ENCODE measurements at regions not wholly inside any gene's neighbourhood (a gene's known extent, or its start where the extent isn't known, plus 50 kb on each side); places are given as distances from the start of the nearest gene placed in this dataset.

DNA sequence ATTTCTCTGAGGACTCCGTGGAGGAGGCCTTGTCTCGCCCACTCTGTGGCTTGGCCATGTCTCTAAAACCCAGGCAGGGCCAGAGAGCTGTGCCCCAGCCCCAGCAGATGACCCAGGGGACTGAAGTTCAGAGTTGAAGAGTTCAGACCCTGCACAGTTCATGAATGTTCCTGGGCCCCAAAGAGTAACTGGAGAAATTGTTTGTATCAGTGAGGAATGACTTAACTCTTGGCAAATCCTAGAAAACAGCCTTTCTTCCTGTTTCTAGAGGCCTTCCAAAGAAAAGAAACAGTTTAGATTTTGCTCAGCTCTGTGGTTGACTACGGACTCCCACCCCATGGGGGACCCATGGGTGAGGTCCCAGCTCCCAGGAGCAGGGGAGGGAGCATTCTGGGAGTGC is 62.1 kb upstream of the EYA2 start:
- Histone ChIP-seq H3K79me2 (ENCODE audit: insufficient read depth, low read length) (no peaks in the 10 kb centered on the region), H2AFZ (ENCODE audit: low read depth, low read length) (no peak overlapping the region), H3K4me3 (ENCODE audit: insufficient read depth, low read depth, low read length) (no peak overlapping the region), H3K4me1 (ENCODE audit: insufficient read depth, low read length) (peaks cover 15% of the 10 kb centered on the region), H3K9me3 (ENCODE audit: insufficient read depth, low read depth, low read length) (no peaks in the 10 kb centered on the region), H3K27ac (ENCODE audit: low read depth, low read length) (no peak overlapping the region), H3K36me3 (ENCODE audit: insufficient read depth, low read length) (no peaks in the 10 kb centered on the region), H4K20me1 (ENCODE audit: insufficient read depth, low read length) (no peaks in the 10 kb centered on the region), H3K9ac (ENCODE audit: low read length) (no peak overlapping the region), H3K27me3 (ENCODE audit: insufficient read depth, low read length) (no peaks in the 10 kb centered on the region), H3K4me2 (ENCODE audit: low read length) (no peak overlapping the region)
- Mint-ChIP-seq H3K36me3 (ENCODE audit: low read depth, unreplicated experiment) (no peaks in the 10 kb centered on the region), H3K27me3 (ENCODE audit: low read depth, unreplicated experiment) (peaks cover 2% of the 10 kb centered on the region), H3K4me3 (ENCODE audit: unreplicated experiment) (no peak overlapping the region), H3K27ac (ENCODE audit: unreplicated experiment) (no peak overlapping the region), H3K4me1 (ENCODE audit: low read depth, unreplicated experiment) (peaks cover 18% of the 10 kb centered on the region), H3K9me3 (ENCODE audit: unreplicated experiment) (peaks cover 4% of the 10 kb centered on the region)
- no peak for FAIRE-seq
- TF ChIP-seq EZH2 (IDR thresholded peaks at IDR 0.05; ENCODE audit: insufficient read depth, low read length) (no peak), CTCF (IDR thresholded peaks at IDR 0.05; ENCODE audit: insufficient read depth, low read depth, low read length) (no peak)
- DNase-seq (ENCODE audit: low read depth): no peak

DNA sequence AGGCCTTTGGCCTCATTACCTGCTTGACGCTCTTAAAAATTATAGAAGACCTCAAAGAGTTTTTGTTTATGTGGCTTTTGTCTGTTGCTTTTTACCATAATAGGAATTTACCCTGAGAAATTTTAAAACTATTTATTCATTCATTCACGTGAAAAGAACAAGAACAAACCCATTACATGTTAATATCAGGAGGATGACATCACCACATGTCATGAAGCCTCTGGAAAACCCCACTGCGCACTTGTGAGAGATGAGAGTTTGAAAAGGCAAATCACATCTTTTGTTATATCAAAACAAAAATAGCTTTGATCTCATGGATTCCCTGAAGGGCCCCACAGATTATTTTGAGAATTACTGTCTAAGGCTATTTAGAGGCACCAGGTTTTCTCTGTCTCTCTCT is 61.3 kb upstream of the EYA2 start:
- Histone ChIP-seq H3K4me1 (ENCODE audit: insufficient read depth, low read length) (peaks cover 9% of the 10 kb centered on the region), H3K4me2 (ENCODE audit: low read length) (no peak overlapping the region), H2AFZ (ENCODE audit: low read depth, low read length) (no peak overlapping the region), H3K9me3 (ENCODE audit: insufficient read depth, low read depth, low read length) (no peaks in the 10 kb centered on the region), H3K36me3 (ENCODE audit: insufficient read depth, low read length) (no peaks in the 10 kb centered on the region), H4K20me1 (ENCODE audit: insufficient read depth, low read length) (no peaks in the 10 kb centered on the region), H3K27ac (ENCODE audit: low read depth, low read length) (no peak overlapping the region), H3K9ac (ENCODE audit: low read length) (no peak overlapping the region), H3K27me3 (ENCODE audit: insufficient read depth, low read length) (no peaks in the 10 kb centered on the region), H3K4me3 (ENCODE audit: insufficient read depth, low read depth, low read length) (no peak overlapping the region), H3K79me2 (ENCODE audit: insufficient read depth, low read length) (no peaks in the 10 kb centered on the region)
- peaks cover 16% of the 10 kb centered on the region for H3K4me1 Mint-ChIP-seq (ENCODE audit: low read depth, unreplicated experiment)
- H3K27me3 Mint-ChIP-seq (ENCODE audit: low read depth, unreplicated experiment): peaks cover 2% of the 10 kb centered on the region
- no peak for TF ChIP-seq CTCF (IDR thresholded peaks at IDR 0.05; ENCODE audit: insufficient read depth, low read depth, low read length)
- TF ChIP-seq EZH2 (IDR thresholded peaks at IDR 0.05; ENCODE audit: insufficient read depth, low read length): no peak
- FAIRE-seq (no peak), DNase-seq (ENCODE audit: low read depth) (no peak)
- no peaks in the 10 kb centered on the region for H3K36me3 Mint-ChIP-seq (ENCODE audit: low read depth, unreplicated experiment)
- H3K27ac Mint-ChIP-seq (ENCODE audit: unreplicated experiment): no peak overlapping the region
- peaks cover 2% of the 10 kb centered on the region for H3K9me3 Mint-ChIP-seq (ENCODE audit: unreplicated experiment)
- no peak overlapping the region for H3K4me3 Mint-ChIP-seq (ENCODE audit: unreplicated experiment)

- Histone ChIP-seq H3K4me1 (ENCODE audit: insufficient read depth, low read length) (peaks cover 5% of the 10 kb centered on the region), H2AFZ (ENCODE audit: low read depth, low read length) (no peak overlapping the region), H3K27me3 (ENCODE audit: insufficient read depth, low read length) (no peaks in the 10 kb centered on the region), H3K4me2 (ENCODE audit: low read length) (peak overlapping the region; percentile 31), H3K4me3 (ENCODE audit: insufficient read depth, low read depth, low read length) (no peak overlapping the region), H3K9ac (ENCODE audit: low read length) (no peak overlapping the region), H3K9me3 (ENCODE audit: insufficient read depth, low read depth, low read length) (no peaks in the 10 kb centered on the region), H3K36me3 (ENCODE audit: insufficient read depth, low read length) (no peaks in the 10 kb centered on the region), H3K27ac (ENCODE audit: low read depth, low read length) (no peak overlapping the region), H4K20me1 (ENCODE audit: insufficient read depth, low read length) (no peaks in the 10 kb centered on the region), H3K79me2 (ENCODE audit: insufficient read depth, low read length) (no peaks in the 10 kb centered on the region)
- H3K36me3 Mint-ChIP-seq (ENCODE audit: low read depth, unreplicated experiment): no peaks in the 10 kb centered on the region
- FAIRE-seq (no peak), DNase-seq (ENCODE audit: low read depth) (peak; percentile 39)
- H3K4me1 Mint-ChIP-seq (ENCODE audit: low read depth, unreplicated experiment): peaks cover 15% of the 10 kb centered on the region
- H3K4me3 Mint-ChIP-seq (ENCODE audit: unreplicated experiment): no peak overlapping the region
- peaks cover 2% of the 10 kb centered on the region for H3K27me3 Mint-ChIP-seq (ENCODE audit: low read depth, unreplicated experiment)
- TF ChIP-seq EZH2 (IDR thresholded peaks at IDR 0.05; ENCODE audit: insufficient read depth, low read length) (no peak), CTCF (IDR thresholded peaks at IDR 0.05; ENCODE audit: insufficient read depth, low read depth, low read length) (no peak)
- no peak overlapping the region for H3K27ac Mint-ChIP-seq (ENCODE audit: unreplicated experiment)
- peaks cover 5% of the 10 kb centered on the region for H3K9me3 Mint-ChIP-seq (ENCODE audit: unreplicated experiment)
Measured at GRCh38 chr20:46835418-46835817, 59.2 kb upstream of the EYA2 start.
